Stimulated activated CD4-positive, alpha-beta T cell treated with anti-CD3 and anti-CD28 coated beads, Interleukin-4, amount 100 ng/mL, for 1 hour (primary cell): ENCODE measurements at regions not wholly inside any gene's neighbourhood (a gene's known extent, or its start where the extent isn't known, plus 50 kb on each side); places are given as distances from the start of the nearest gene placed in this dataset.
"Not testable (repeated sequence)": the region's sequence is repeated elsewhere in the genome, so short reads cannot be mapped to it uniquely, and the experiment has no call there.

Experiments used
- DNase-seq: peaks from one replicate; pipeline ENCODE4 v3.0.0-alpha.2; 2020

GRCh38 chr2:129799036-129799958, 180.2 kb upstream of the RAB6C start:
- DNase-seq, result no peak

DNA sequence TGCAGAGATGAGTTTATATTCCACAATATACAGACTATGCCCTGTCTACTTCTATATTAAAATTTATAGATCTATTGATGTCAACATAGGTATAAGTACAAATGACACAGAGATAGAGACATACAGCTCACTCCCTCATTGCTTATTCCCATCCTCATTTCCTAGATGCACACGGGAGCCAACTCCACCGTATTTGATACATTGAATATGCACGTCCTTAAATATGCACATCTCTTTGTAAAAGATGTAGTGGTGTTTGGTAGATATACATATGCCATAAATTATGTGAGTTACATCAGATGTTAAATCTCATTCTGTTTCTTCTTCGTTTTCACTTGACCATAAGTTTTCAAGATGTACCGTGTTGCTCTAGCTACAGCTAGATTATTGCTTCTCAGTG, 179.2 kb upstream of the RAB6C start:
- DNase-seq, result no peak

- DNase-seq, result no peak
These were observed 178.8 kb upstream of the RAB6C start for GRCh38 chr2:129800686-129801085.

DNA sequence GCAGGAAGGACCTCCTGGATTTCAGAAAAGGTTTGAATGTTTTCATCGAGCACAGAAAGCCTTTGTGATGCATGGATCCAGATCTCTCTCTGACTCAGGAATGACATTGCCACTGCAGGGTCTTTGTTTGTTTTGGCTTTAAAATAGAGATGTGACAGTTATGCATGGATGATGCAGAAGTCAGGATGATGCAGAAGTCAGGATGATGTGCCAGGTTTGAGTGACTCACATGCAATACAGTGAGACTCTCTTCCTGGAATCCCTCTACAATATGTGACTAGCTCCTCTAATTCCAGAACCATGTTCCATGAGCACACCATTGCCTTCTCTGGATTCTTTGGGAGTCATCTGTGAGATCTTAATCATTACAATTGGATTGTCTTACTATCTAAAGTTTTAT, 177.9 kb upstream of the RAB6C start:
- no peak for DNase-seq

GRCh38 chr2:129802290-129802689, 177.2 kb upstream of the RAB6C start:
- DNase-seq, result no peak

DNA sequence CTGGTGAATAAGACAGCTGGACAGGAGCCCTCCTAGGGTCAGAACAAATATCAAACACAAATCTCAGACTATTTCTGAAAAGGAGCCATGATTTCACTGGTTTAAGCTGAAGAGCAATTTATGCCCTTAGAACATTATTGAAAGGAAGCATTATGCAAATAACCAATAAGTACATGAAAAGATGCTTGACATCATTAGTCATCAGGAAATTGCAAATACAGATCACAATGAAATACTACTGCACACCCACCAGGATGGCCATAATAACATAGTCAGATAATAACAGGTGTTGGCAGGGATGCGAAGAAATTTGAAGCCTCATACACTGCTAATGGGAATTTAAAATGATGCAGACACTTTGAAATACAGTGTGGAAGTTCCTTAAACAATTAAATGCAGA, 176.4 kb upstream of the RAB6C start:
- no peak for DNase-seq

DNA sequence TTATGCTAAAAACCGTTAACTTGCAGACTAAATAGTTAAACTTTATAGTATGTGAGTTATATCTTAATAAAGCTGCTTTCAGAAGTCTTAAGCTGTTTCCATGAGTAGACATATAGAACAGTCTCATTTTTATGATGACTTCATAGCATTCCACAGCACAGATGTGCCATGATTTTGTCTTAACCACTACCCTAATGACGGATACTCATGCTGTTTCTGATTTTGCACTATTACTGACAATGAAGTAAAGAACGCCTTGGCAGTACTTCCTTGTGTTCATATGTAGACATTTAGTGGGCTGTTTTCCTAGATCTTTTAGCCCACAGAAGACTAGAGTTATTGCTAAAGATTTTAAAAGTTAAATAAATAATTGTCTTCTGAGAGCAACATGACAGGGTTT, 175.6 kb upstream of the RAB6C start:
- DNase-seq, result no peak

GRCh38 chr2:129805899-129806298, 173.6 kb upstream of the RAB6C start:
- DNase-seq, result no peak

GRCh38 chr2:129806317-129806716, 173.1 kb upstream of the RAB6C start:
- DNase-seq, result no peak

GRCh38 chr2:129806990-129807389, 172.5 kb upstream of the RAB6C start:
- no peak for DNase-seq

DNA sequence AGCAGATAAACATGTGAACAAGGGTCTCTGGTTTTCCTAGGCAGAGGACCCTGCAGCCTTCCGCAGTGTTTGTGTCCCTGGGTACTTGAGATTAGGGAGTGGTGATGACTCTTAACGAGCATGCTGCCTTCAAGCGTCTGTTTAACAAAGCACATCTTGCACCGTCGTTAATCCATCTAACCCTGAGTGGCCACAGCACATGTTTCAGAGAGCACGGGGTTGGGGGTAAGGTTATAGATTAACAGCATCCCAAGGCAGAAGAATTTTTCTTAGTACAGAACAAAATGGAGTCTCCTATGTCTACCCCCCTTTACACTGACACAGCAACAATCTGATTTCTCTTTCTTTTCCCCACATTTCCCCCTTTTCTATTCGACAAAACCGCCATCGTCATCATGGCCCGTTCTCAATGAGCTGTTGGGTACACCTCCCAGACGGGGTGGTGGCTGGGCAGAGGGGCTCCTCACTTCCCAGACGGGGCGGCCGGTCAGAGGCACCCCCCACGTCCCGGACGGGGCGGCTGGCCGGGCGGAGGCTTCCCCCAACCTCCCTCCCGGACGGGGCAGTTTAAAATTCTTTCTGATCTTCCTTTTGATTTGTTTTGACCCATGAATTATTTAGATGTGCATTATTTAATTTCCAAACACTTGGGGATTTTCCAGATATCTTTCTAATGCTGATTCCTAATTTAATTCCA, 171.7 kb upstream of the RAB6C start:
- DNase-seq, result not testable (repeated sequence)

- no peak for DNase-seq
These were observed 168.9 kb upstream of the RAB6C start for GRCh38 chr2:129810521-129810920.

- DNase-seq, result no peak
These were observed 167.4 kb upstream of the RAB6C start for GRCh38 chr2:129812071-129812470.

DNA sequence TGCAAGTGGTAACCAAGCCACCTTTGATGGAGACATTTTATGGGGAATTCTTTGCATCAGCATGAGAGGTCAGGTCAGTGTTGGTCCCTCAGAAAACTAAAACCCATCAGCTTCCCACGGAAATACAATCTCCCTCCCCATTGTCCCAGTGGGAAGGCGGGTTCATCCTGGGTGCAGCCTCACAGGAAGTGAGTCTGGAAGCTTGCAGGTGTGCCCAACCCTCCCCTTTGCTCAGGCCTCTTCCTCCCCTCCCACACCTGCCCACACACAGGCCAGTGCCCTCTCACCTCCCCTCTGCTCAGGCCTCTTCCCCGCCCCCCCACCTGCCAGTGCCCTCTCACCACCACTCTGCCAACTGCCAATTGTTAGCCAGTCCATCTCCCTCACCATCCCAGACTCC, 166.8 kb upstream of the RAB6C start:
- no peak for DNase-seq

DNA sequence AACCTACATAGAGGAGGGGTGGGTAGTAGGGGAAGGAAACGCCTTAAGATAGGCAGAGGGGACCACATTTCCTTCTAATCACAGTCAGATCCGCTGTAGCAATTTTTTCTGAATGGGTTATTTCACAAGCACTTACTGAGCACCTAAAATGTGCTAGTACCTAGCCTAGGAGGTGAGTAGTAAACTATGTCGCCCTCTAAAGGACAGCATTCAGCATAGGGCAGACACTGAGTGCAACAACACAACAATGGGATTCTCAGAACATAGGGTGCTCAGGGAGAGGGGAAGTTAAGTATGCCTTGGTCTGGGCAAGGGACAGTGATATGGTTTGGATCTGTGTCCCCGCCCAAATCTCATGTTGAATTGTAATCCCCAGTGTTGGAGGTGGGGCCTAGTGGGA, 166.1 kb upstream of the RAB6C start:
- no peak for DNase-seq

GRCh38 chr2:129816813-129817574, 162.5 kb upstream of the RAB6C start:
- DNase-seq, result no peak

DNA sequence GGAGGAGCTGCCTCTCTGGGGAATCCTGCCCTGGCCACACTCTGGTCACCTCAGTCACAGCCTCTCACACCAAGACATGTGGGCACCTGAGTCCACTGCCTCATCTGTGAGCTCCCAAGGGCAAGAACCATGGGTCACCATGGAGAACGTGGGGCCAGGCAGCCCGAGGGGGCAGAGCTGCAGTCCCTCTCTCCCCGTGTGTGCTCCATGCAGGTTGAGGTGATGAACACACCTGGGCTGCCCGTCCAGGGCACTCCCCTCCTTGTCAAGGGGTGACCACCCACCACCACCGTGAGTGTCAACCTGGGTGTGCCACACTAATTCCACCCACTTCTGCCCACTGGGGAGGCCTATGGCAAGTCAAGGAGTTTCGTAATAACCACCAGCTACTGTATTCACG, 159.6 kb upstream of the RAB6C start:
- DNase-seq, result no peak

- no peak for DNase-seq
These were observed 158.6 kb upstream of the RAB6C start for GRCh38 chr2:129820908-129821307.

DNA sequence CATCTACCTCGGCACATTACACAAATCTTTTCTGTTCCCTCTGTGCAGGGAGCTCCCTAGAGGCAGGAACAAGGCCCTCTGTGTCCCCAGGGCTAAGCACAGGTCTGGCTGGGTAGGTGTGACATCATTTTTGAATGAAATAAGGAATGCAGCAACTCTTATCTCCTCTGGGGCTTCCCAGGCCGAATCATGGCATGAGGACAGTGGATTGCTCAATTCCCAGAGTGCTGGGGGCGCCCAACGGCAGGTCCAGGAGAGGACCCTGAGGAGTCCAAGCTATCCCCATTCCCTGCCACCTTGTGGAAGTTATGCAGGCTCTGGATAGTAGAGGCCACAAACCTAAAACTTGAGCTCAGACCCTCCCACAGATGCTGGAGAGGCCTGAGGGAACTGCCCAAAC, 158.0 kb upstream of the RAB6C start:
- DNase-seq, result no peak

- DNase-seq, result no peak
These were observed 156.4 kb upstream of the RAB6C start for GRCh38 chr2:129823044-129823443.

DNA sequence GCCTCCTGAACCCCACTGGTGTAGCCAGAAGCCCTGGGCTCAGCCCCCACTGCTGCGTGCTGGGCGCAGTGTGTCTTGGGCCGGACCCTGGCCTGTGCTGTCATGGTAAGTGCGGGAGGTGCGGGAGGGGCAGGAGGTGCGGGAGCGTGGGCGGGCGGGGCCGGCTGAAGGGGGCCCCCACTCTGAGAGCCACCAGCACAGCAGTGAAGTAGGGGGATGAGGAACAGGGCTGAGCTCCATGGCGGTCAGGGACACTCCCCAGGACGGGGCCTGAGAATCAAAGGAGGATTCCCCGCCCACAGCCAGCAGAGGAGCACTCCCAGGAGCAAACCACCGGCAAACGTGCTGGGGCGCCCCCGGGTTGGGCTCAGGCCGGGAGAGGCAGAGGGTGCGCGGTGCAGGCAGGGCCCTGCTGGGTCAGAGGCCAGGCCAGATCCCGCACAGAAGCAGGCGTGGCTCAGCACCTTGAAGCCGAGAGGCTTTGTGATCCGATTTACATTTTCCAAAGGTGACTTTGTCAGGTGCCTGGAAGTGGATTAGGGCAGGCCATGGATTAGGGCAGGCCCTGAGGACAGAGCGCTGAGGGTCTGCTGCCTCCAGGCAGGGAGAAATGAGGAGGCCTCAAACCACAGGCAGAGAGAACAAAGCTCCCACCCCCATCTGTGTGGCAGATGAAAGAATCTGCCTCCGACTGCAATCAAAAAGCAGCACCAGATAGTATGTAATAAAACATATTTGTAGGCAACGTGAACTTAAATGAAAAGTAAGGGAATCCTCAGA, 152.0 kb upstream of the RAB6C start:
- no peak for DNase-seq

GRCh38 chr2:129828792-129829191, 150.7 kb upstream of the RAB6C start:
- DNase-seq, result no peak

- no peak for DNase-seq
These were observed 149.9 kb upstream of the RAB6C start for GRCh38 chr2:129829588-129829987.
